HG03565 (cell line): ENCODE measurements at regions not wholly inside any gene's neighbourhood (a gene's known extent, or its start where the extent isn't known, plus 50 kb on each side); places are given as distances from the start of the nearest gene placed in this dataset.
"Not testable (repeated sequence)": the region's sequence is repeated elsewhere in the genome, so short reads cannot be mapped to it uniquely, and the experiment has no call there.

Experiments
- ATAC-seq: cut with Tn5 transposase; IDR thresholded peaks from one replicate; pipeline ENCODE4 v1.9.1; 2021; ENCODE audit warnings: mild to moderate bottlenecking, moderate library complexity; ENCODE audit not compliant: unreplicated experiment

- ATAC-seq, result no peak
Observed at GRCh38 chr1:233473549-233474204, 140.2 kb upstream of the KCNK1 start.

- ATAC-seq, result no peak
Observed at GRCh38 chr1:233477359-233477758, 136.5 kb upstream of the KCNK1 start.

- no peak for ATAC-seq
Observed at GRCh38 chr1:233478611-233479010, 135.3 kb upstream of the KCNK1 start.

GRCh38 chr1:233479110-233479890 lies 134.6 kb upstream of the KCNK1 start:
- no peak for ATAC-seq

GRCh38 chr1:233480198-233480597 lies 133.7 kb upstream of the KCNK1 start:
- no peak for ATAC-seq

GRCh38 chr1:233482388-233482787 lies 131.5 kb upstream of the KCNK1 start:
- no peak for ATAC-seq

- ATAC-seq, result no peak
Observed at GRCh38 chr1:233485385-233485784, 128.5 kb upstream of the KCNK1 start.

GRCh38 chr1:233485809-233486398 lies 128.0 kb upstream of the KCNK1 start:
- no peak for ATAC-seq

GRCh38 chr1:233487408-233487807 lies 126.5 kb upstream of the KCNK1 start:
- ATAC-seq, result no peak

- no peak for ATAC-seq
Observed at GRCh38 chr1:233489411-233489810, 124.5 kb upstream of the KCNK1 start.

GRCh38 chr1:233490488-233490887 lies 123.4 kb upstream of the KCNK1 start:
- no peak for ATAC-seq

- no peak for ATAC-seq
Observed at GRCh38 chr1:233491953-233492620, 121.8 kb upstream of the KCNK1 start.

GRCh38 chr1:233496993-233497392 lies 116.9 kb upstream of the KCNK1 start:
- no peak for ATAC-seq

GRCh38 chr1:233497679-233498078 lies 116.2 kb upstream of the KCNK1 start:
- ATAC-seq, result no peak

GRCh38 chr1:233500106-233500505 lies 113.8 kb upstream of the KCNK1 start:
- no peak for ATAC-seq

- ATAC-seq, result no peak
Observed at GRCh38 chr1:233503366-233503954, 110.4 kb upstream of the KCNK1 start.

GRCh38 chr1:233505130-233505529 lies 108.8 kb upstream of the KCNK1 start:
- ATAC-seq, result no peak

- not testable (repeated sequence) for ATAC-seq
Observed at GRCh38 chr1:233505889-233506288, 108.0 kb upstream of the KCNK1 start.

- no peak for ATAC-seq
Observed at GRCh38 chr1:233509526-233509925, 104.4 kb upstream of the KCNK1 start.

- ATAC-seq, result no peak
Observed at GRCh38 chr1:233512538-233512937, 101.4 kb upstream of the KCNK1 start.

GRCh38 chr1:233513431-233513830 lies 100.5 kb upstream of the KCNK1 start:
- no peak for ATAC-seq
